Uterus (tissue), 3 donors: ENCODE measurements at regions not wholly inside any gene's neighbourhood (a gene's known extent, or its start where the extent isn't known, plus 50 kb on each side); places are given as distances from the start of the nearest gene placed in this dataset.

ENCODE experiments used
- DNase-seq, 2 donors: peaks; one replicate each; pipeline ENCODE4 v3.0.0-alpha.2; 2019 to 2020
- H3K27ac ChIP-seq, 2 donors: fragments of 200-600 bp; sonication (generic); 1 replicate in 1 of 2; 2 replicates in 1 of 2; pipeline ENCODE4 v1.5.1; 2016 to 2018
- H3K27me3 ChIP-seq, 2 donors: fragments of 200-600 bp; sonication (generic); one replicate each; pipeline ENCODE4 v1.5.1; 2018 to 2019; ENCODE audit warnings: control low read depth in 1 of 2
- H3K36me3 ChIP-seq, 2 donors: fragments of 200-600 bp; sonication (generic); one replicate each; pipeline ENCODE4 v1.5.1; 2019; ENCODE audit warnings: control low read depth in 1 of 2
- H3K4me1 ChIP-seq, 2 donors: fragments of 200-600 bp; sonication (generic); one replicate each; pipeline ENCODE4 v1.5.1; 2018 to 2019; ENCODE audit warnings: control low read depth in 1 of 2
- H3K4me3 ChIP-seq, 2 donors: fragments of 200-600 bp; sonication (generic); 1 replicate in 1 of 2; 2 replicates in 1 of 2; pipeline ENCODE4 v1.5.1; 2018 to 2019; ENCODE audit warnings: mild to moderate bottlenecking in 1 of 2
- H3K9me3 ChIP-seq, 2 donors: fragments of 200-600 bp; sonication (generic); one replicate each; pipeline ENCODE4 v1.5.1; 2019; ENCODE audit warnings: control low read depth in 1 of 2
- CTCF ChIP-seq, 4 experiments: fragments of 200-600 bp in 2 of 4; fragments of 450-650 bp in 2 of 4; sonication (generic) in 2 of 4; IDR thresholded peaks; one replicate each; pipeline ENCODE4 v1.5.1; 2016 to 2019; ENCODE audit warnings: antibody characterized with exemption in 4 of 4, mild to moderate bottlenecking in 2 of 4, moderate library complexity in 1 of 4
- POLR2A ChIP-seq, 2 donors: fragments of 450-650 bp; IDR thresholded peaks; one replicate each; pipeline ENCODE4 v1.6.1; 2016; ENCODE audit warnings: antibody characterized with exemption in 2 of 2, mild to moderate bottlenecking in 1 of 2, moderate library complexity in 1 of 2
- intact Hi-C: fragments of 100-400 bp; cut with DNase I; formaldehyde crosslinking; loops from one replicate; pipeline ENCODE4 v1.15.1; 2023; ENCODE audit warnings: low total_unique reads
- donor health status: DM: yes; HTN: yes; CAD: no.

DNA sequence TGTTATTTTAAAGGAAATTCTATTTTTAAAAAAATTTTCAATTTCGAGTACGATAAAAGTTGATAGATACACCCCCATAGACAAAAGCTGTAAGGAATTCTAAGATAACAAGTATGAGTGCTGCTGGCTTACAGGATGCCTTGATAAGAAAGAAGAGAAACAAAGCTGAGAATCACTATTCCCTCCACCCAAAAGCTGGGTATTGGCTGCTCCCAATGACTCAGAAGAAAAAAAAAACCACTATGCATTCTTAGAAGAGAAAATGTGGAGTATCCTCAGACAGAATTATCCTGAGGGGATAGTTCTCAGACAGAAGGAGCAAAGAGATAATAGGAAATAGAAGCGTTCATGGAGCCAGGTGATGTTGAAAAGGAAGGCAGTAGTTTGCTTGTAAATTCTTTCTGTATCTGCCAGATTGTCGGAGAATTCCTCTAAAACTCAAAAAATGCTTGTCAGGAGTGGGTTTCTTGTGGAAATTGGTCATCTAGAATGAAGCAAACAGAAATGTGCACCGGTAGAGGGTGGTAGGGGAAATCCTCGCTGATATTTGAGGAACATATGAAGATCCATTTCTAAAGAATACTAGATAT, 217.5 kb upstream of the ADAMTS3 start:
- Histone ChIP-seq H3K27ac (no peak overlapping the region), H3K4me3 (no peak overlapping the region), H3K9me3 (no peaks in the 10 kb centered on the region), H3K36me3 (no peaks in the 10 kb centered on the region), H3K27me3 (no peaks in the 10 kb centered on the region), H3K4me1 (no peaks in the 10 kb centered on the region)
- intact Hi-C loops, result no loop called here
- no peak for TF ChIP-seq CTCF (IDR thresholded peaks at IDR 0.05)
- no peak for TF ChIP-seq POLR2A (IDR thresholded peaks at IDR 0.05)
- DNase-seq, result no peak

- no peaks in the 10 kb centered on the region for H3K27me3 ChIP-seq
- intact Hi-C loops, result no loop called here
- TF ChIP-seq POLR2A (IDR thresholded peaks at IDR 0.05), result no peak
- no peaks in the 10 kb centered on the region for H3K9me3 ChIP-seq
- no peak for DNase-seq
- H3K4me3 ChIP-seq, result no peak overlapping the region
- H3K4me1 ChIP-seq, result no peaks in the 10 kb centered on the region
- no peak overlapping the region for H3K27ac ChIP-seq
- H3K36me3 ChIP-seq, result no peaks in the 10 kb centered on the region
Observed at GRCh38 chr4:72779241-72779640, 210.2 kb upstream of the ADAMTS3 start.

GRCh38 chr4:72777436-72777835, 208.4 kb upstream of the ADAMTS3 start:
- Histone ChIP-seq H3K9me3 (no peaks in the 10 kb centered on the region), H3K36me3 (no peaks in the 10 kb centered on the region), H3K4me3 (no peak overlapping the region), H3K27ac (no peak overlapping the region), H3K4me1 (no peaks in the 10 kb centered on the region), H3K27me3 (no peaks in the 10 kb centered on the region)
- no peak for DNase-seq
- intact Hi-C loops, result no loop called here
- TF ChIP-seq CTCF (IDR thresholded peaks at IDR 0.05), result no peak
- TF ChIP-seq POLR2A (IDR thresholded peaks at IDR 0.05), result no peak

GRCh38 chr4:72770708-72771107, 201.7 kb upstream of the ADAMTS3 start:
- H3K4me1 ChIP-seq, result no peaks in the 10 kb centered on the region
- no peak for DNase-seq
- intact Hi-C loops, result no loop called here
- H3K27me3 ChIP-seq, result no peaks in the 10 kb centered on the region
- no peaks in the 10 kb centered on the region for H3K9me3 ChIP-seq
- H3K36me3 ChIP-seq, result no peaks in the 10 kb centered on the region
- TF ChIP-seq POLR2A (IDR thresholded peaks at IDR 0.05), result no peak
- no peak for TF ChIP-seq CTCF (IDR thresholded peaks at IDR 0.05)
- H3K27ac ChIP-seq, result no peak overlapping the region
- no peak overlapping the region for H3K4me3 ChIP-seq

GRCh38 chr4:72768364-72768763, 199.3 kb upstream of the ADAMTS3 start:
- intact Hi-C loops, result no loop called here
- H3K27ac ChIP-seq, result peak overlapping the region; percentile 58 to 64

More at GRCh38 chr4:72768364-72768763, 199.3 kb upstream of the ADAMTS3 start:
- no peak overlapping the region for H3K4me3 ChIP-seq
- H3K36me3 ChIP-seq, result no peaks in the 10 kb centered on the region
- no peaks in the 10 kb centered on the region for H3K9me3 ChIP-seq
- DNase-seq, result no peak
- no peak for TF ChIP-seq POLR2A (IDR thresholded peaks at IDR 0.05)
- peak in 1 of 4 experiments; percentile 11 for TF ChIP-seq CTCF (IDR thresholded peaks at IDR 0.05)
- H3K27me3 ChIP-seq, result no peaks in the 10 kb centered on the region
- no peaks in the 10 kb centered on the region for H3K4me1 ChIP-seq
